IPS-NIHi7 (cell line): ENCODE measurements at regions not wholly inside any gene's neighbourhood (a gene's known extent, or its start where the extent isn't known, plus 50 kb on each side); places are given as distances from the start of the nearest gene placed in this dataset.
A peak's percentile ranks its signal among the peaks of the same experiment; 100 is the strongest.
"Not testable (repeated sequence)": the region's sequence is repeated elsewhere in the genome, so short reads cannot be mapped to it uniquely, and the experiment has no call there.

ENCODE experiments used
- DNase-seq: peaks from one replicate; pipeline ENCODE4 v3.0.0; 2012; ENCODE audit warnings: mixed read lengths; ENCODE audit errors: extremely low spot score

GRCh38 chr17:45585794-45586650, 95.5 kb upstream of the PLEKHM1 start:
- peak; percentile 32 for DNase-seq

GRCh38 chr17:45586651-45586934, 96.1 kb upstream of the PLEKHM1 start:
- DNase-seq: not testable (repeated sequence)

- DNase-seq: peak; percentile 25
These were observed 102.0 kb upstream of the PLEKHM1 start for GRCh38 chr17:45592433-45592923.

GRCh38 chr17:45596347-45596746, 105.8 kb upstream of the PLEKHM1 start:
- not testable (repeated sequence) for DNase-seq

- not testable (repeated sequence) for DNase-seq
These were observed 109.8 kb upstream of the PLEKHM1 start for GRCh38 chr17:45600052-45601012.

- not testable (repeated sequence) for DNase-seq
These were observed 110.5 kb upstream of the PLEKHM1 start for GRCh38 chr17:45601013-45601412.

GRCh38 chr17:45601605-45602539, 111.4 kb upstream of the PLEKHM1 start:
- not testable (repeated sequence) for DNase-seq

- DNase-seq: not testable (repeated sequence)
These were observed 115.2 kb upstream of the PLEKHM1 start for GRCh38 chr17:45605751-45606150.

- not testable (repeated sequence) for DNase-seq
These were observed 129.5 kb upstream of the PLEKHM1 start for GRCh38 chr17:45619984-45620405.

- DNase-seq: not testable (repeated sequence)
These were observed 129.9 kb upstream of the PLEKHM1 start for GRCh38 chr17:45620468-45620867.

- not testable (repeated sequence) for DNase-seq
These were observed 130.6 kb upstream of the PLEKHM1 start for GRCh38 chr17:45621087-45621486.

GRCh38 chr17:45622295-45622694, 131.8 kb upstream of the PLEKHM1 start:
- DNase-seq: not testable (repeated sequence)

- peak; percentile 8 for DNase-seq
These were observed 137.5 kb upstream of the PLEKHM1 start for GRCh38 chr17:45628019-45628418.

- peak; percentile 5 for DNase-seq
These were observed 141.4 kb upstream of the PLEKHM1 start for GRCh38 chr17:45631941-45632340.

- DNase-seq: no peak
These were observed 144.7 kb upstream of the CRHR1 start for GRCh38 chr17:45639297-45639849.

GRCh38 chr17:45640141-45640850, 143.8 kb upstream of the CRHR1 start:
- peak; percentile 91 for DNase-seq

GRCh38 chr17:45641541-45641940, 142.6 kb upstream of the CRHR1 start:
- no peak for DNase-seq

GRCh38 chr17:45643591-45643990, 140.5 kb upstream of the CRHR1 start:
- DNase-seq: no peak

- not testable (repeated sequence) for DNase-seq
These were observed 139.5 kb upstream of the CRHR1 start for GRCh38 chr17:45644637-45645036.

GRCh38 chr17:45645330-45645729, 138.8 kb upstream of the CRHR1 start:
- DNase-seq: no peak
